ENCODE measurements at regions not wholly inside any gene's neighbourhood (a gene's known extent, or its start where the extent isn't known, plus 50 kb on each side); places are given as distances from the start of the nearest gene placed in this dataset.

DNA sequence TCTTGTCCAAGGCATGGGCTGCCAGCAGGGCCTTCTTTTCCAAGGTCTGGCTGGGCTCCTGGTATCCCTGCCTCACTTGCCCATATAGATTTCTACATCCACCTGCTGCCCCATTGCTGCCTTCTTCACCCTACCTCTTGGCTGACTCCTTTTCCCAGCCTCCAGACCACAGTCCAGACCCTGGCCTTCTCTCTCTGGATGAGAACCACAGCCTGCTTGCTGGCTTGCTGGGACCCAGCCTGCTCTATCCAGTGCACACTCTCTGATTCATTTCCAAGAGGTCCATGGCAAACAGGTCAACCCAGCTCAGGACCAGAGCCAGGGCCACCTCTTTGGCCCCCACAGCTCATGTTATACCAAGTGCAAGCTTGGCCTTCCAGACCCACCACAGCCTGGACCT, 169.4 kb upstream of the BDNF start:
- no peak overlapping the region for H3K27ac ChIP-seq
- TF ChIP-seq ZFX (IDR thresholded peaks at IDR 0.05; ENCODE audit: borderline replicate concordance) = no peak
- TF ChIP-seq, protein P1, sequence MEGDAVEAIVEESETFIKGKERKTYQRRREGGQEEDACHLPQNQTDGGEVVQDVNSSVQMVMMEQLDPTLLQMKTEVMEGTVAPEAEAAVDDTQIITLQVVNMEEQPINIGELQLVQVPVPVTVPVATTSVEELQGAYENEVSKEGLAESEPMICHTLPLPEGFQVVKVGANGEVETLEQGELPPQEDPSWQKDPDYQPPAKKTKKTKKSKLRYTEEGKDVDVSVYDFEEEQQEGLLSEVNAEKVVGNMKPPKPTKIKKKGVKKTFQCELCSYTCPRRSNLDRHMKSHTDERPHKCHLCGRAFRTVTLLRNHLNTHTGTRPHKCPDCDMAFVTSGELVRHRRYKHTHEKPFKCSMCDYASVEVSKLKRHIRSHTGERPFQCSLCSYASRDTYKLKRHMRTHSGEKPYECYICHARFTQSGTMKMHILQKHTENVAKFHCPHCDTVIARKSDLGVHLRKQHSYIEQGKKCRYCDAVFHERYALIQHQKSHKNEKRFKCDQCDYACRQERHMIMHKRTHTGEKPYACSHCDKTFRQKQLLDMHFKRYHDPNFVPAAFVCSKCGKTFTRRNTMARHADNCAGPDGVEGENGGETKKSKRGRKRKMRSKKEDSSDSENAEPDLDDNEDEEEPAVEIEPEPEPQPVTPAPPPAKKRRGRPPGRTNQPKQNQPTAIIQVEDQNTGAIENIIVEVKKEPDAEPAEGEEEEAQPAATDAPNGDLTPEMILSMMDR (IDR thresholded peaks at IDR 0.05) = no peak

DNA sequence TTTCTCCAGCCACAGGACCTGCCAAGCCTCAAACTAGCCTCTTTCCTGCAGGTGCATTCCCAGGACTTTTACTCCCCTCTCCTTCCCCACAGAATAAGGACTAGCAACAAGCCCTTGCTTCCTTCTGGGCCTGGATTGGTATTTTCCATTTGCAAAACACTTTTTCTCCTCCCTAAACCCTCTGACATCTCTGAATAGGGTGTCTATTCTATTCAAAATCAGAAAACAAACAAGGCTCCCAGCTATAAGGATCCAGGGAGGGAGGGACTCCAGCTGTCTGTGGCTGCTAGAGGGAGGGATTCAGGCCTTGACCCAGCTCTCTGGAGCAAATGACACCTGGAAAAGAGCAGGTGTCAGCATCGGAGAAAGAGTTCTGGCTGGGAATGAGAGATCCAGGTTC, 168.5 kb upstream of the BDNF start:
- TF ChIP-seq ZFX (IDR thresholded peaks at IDR 0.05; ENCODE audit: borderline replicate concordance) = no peak
- TF ChIP-seq, protein P1 (IDR thresholded peaks at IDR 0.05) = no peak
- no peak overlapping the region for H3K27ac ChIP-seq

DNA sequence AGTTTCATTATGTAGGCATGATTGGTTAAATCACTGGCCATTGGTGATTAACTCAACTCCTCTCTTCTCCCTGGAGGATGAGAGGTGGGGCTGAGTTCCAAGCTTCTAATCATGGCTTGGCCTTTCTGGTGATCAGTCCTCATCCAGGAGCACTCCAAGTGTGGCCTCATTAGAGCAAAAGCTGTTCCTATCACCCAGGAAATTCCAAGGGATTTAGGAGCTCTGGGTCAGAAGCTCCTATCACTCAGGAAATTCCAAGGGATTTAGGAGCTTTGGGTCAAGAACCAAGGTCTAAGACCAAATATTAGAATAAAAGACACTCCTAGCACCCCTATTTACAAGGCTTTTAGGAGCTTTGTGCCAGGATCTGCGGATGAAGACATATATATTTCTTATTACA, 168.0 kb upstream of the BDNF start:
- H3K27ac ChIP-seq = no peak overlapping the region
- TF ChIP-seq ZFX (IDR thresholded peaks at IDR 0.05; ENCODE audit: borderline replicate concordance) = no peak
- TF ChIP-seq, protein P1 (IDR thresholded peaks at IDR 0.05) = no peak

DNA sequence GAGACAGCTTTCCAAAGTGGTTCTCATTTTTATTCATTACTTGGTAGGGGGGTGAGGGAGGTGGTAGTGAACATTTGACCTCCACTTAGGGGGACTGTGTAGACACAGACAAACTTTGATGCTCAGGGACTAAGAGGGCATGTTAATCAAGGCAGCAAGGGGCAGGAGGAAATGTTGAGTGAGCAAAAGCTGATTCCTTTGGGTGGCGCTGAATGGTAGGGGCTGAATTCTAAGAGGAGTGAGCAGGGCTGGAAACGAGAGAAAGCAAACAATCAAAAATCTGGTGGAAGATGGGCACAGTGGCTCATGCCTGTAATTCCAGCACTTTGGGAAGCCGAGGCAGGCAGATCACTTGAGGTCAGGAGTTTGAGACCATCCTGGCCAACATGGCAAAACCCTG, 164.8 kb upstream of the BDNF start:
- no peak for TF ChIP-seq ZFX (IDR thresholded peaks at IDR 0.05; ENCODE audit: borderline replicate concordance)
- TF ChIP-seq, protein P1 (IDR thresholded peaks at IDR 0.05) = no peak
- H3K27ac ChIP-seq = no peak overlapping the region

DNA sequence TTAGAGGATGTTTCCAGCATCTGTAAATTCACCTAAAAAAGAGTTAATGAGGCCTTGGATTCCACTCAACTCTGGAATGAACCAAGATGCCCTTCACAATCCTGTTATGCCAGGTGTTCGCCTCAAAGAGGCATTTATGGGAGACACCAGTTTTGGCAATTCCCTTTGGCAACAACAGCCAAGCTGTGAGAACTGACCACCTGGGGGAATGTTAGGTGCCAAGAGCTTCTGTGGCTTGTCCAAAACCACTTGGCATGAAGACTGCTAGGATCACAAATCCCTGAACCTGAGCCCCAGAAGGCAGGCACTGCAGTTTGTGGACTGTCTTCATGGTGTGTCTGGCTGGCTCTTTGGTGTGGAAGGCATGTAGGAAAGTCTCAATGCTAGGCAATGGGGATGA, 164.4 kb upstream of the BDNF start:
- TF ChIP-seq, protein P1 (IDR thresholded peaks at IDR 0.05) = no peak
- no peak for TF ChIP-seq ZFX (IDR thresholded peaks at IDR 0.05; ENCODE audit: borderline replicate concordance)
- no peak overlapping the region for H3K27ac ChIP-seq

DNA sequence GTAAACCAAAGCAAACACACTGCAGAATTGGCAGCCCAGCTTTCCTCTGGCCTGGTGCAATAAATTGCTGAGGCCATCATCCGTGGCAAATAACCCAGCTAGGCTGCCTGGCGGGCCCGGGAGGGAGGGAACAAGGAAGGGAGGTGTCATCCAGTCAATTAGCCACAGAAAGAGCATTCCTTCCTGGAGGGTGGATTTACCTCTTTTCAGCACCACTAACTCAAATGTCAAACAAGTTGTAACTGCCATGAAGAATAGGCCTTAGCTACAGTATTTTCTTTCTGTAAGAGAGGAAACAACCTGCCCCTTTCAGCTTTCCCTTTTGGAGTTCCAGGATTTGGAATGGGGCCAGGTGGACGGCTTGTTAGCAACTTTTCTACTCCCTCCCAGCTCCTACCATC, 163.8 kb upstream of the BDNF start:
- no peak overlapping the region for H3K27ac ChIP-seq
- TF ChIP-seq ZFX (IDR thresholded peaks at IDR 0.05; ENCODE audit: borderline replicate concordance) = no peak
- TF ChIP-seq, protein P1 (IDR thresholded peaks at IDR 0.05) = no peak

DNA sequence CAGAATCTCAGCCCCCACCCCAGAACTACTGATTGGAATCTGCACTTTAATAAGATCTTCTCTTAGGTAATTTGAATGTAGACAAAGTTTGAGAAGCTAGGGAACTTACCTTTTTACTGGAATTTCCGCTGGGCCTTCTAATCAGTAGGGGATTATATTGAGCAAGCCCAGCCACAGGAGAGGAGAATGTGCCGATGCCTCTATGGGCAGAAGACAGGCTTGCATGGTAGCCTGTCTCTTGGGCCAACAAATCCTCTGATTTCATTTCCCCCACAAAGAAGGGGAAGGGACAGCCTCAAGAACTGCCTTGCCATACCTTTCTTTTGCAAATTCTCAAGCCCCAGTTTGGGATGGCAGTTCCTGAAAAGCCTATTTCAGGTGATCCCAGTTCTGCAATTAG, 163.4 kb upstream of the BDNF start:
- no peak overlapping the region for H3K27ac ChIP-seq
- TF ChIP-seq ZFX (IDR thresholded peaks at IDR 0.05; ENCODE audit: borderline replicate concordance) = no peak
- TF ChIP-seq, protein P1 (IDR thresholded peaks at IDR 0.05) = no peak
